ENCODE measurements at regions not wholly inside any gene's neighbourhood (a gene's known extent, or its start where the extent isn't known, plus 50 kb on each side); places are given as distances from the start of the nearest gene placed in this dataset.

DNA sequence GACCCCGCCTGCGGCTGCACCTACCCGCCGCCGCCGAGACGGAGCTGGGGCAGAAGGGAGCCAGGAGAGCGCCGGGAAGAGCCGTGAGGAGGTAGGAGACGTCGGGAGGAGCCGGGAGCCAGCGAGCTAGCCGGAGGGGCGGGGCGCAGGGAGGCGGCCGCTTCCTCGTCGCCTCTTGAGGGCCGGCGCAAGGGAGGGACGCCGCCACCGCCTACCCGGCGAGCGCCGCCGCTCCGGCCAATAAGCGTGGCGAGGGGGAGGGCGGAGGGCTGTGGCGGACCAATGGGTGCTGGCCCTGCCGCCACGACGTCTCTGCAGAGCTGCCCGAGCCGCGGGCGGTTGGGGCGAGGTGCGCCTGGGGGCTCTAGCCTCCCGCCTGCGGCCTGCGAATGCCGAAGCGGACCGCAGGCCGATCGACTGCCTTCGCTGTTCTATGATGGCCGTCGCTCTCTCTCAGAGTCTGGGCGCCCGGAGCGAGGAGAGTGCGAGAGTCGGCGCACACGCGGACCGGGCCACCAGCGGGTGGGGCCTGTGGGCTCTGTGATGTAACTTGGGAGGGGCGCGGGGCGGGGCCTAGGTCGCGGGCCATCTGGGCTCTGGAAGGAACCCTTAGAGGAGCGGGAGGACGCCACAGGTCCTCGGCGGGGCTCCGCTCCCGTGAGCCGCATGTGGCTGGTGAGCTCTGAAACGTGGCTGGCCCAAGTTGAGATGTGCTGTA, 72.7 kb upstream of the MAP4 start (continued):
- TF ChIP-seq EP300 (IDR thresholded peaks at IDR 0.05; ENCODE audit: borderline replicate concordance in 1 of 2, low read depth in 2 of 2, low read length in 2 of 2) = no peak
- TF ChIP-seq RAD21 (IDR thresholded peaks at IDR 0.05 in 1 of 2, conservative IDR thresholded peaks at IDR 0.05 in 1 of 2; ENCODE audit: low read depth in 2 of 2, low read length in 2 of 2) = peak; percentile 25 to 44; a peak in 3 of 4 replicates
- TF ChIP-seq, protein P1, sequence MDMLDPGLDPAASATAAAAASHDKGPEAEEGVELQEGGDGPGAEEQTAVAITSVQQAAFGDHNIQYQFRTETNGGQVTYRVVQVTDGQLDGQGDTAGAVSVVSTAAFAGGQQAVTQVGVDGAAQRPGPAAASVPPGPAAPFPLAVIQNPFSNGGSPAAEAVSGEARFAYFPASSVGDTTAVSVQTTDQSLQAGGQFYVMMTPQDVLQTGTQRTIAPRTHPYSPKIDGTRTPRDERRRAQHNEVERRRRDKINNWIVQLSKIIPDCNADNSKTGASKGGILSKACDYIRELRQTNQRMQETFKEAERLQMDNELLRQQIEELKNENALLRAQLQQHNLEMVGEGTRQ (IDR thresholded peaks at IDR 0.05; ENCODE audit: low read length) = no peak; the same call in 1 of the 2 replicates
- TF ChIP-seq, protein P2, sequence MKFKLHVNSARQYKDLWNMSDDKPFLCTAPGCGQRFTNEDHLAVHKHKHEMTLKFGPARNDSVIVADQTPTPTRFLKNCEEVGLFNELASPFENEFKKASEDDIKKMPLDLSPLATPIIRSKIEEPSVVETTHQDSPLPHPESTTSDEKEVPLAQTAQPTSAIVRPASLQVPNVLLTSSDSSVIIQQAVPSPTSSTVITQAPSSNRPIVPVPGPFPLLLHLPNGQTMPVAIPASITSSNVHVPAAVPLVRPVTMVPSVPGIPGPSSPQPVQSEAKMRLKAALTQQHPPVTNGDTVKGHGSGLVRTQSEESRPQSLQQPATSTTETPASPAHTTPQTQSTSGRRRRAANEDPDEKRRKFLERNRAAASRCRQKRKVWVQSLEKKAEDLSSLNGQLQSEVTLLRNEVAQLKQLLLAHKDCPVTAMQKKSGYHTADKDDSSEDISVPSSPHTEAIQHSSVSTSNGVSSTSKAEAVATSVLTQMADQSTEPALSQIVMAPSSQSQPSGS (IDR thresholded peaks at IDR 0.05; ENCODE audit: low read length) = peak; percentile 73
- TF ChIP-seq POLR2AphosphoS5 (IDR thresholded peaks at IDR 0.05; ENCODE audit: low read depth, low read length) = peak; percentile 91
- no peak for TF ChIP-seq HDAC6 (IDR thresholded peaks at IDR 0.05; ENCODE audit: low read depth, low read length)
- TF ChIP-seq PHF8 (conservative IDR thresholded peaks at IDR 0.05; ENCODE audit: low read depth, low read length) = peak; percentile 98
- TF ChIP-seq TEAD4 (IDR thresholded peaks at IDR 0.05; ENCODE audit: low read depth, low read length) = no peak
- no peak for TF ChIP-seq CTBP2 (IDR thresholded peaks at IDR 0.05; ENCODE audit: borderline replicate concordance, insufficient read depth, insufficient read length, low read length)
- peak; percentile 56 for TF ChIP-seq CEBPB (IDR thresholded peaks at IDR 0.05; ENCODE audit: low read depth, low read length)
- peak; percentile 34 for TF ChIP-seq KDM4A (IDR thresholded peaks at IDR 0.05; ENCODE audit: low read depth, low read length, severe bottlenecking)
- no peak for TF ChIP-seq JUN (IDR thresholded peaks at IDR 0.05; ENCODE audit: low read depth, low read length)
- TF ChIP-seq, protein P3, sequence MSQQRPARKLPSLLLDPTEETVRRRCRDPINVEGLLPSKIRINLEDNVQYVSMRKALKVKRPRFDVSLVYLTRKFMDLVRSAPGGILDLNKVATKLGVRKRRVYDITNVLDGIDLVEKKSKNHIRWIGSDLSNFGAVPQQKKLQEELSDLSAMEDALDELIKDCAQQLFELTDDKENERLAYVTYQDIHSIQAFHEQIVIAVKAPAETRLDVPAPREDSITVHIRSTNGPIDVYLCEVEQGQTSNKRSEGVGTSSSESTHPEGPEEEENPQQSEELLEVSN (IDR thresholded peaks at IDR 0.05) = peak; percentile 91
- no peak; the same call in 1 of the 2 replicates for TF ChIP-seq MAFK (IDR thresholded peaks at IDR 0.05; ENCODE audit: low read depth, low read length)
- TF ChIP-seq CHD2 (IDR thresholded peaks at IDR 0.05; ENCODE audit: low read length) = peak; percentile 69; the same call in 1 of the 2 replicates
- no peak for TF ChIP-seq GABPA (IDR thresholded peaks at IDR 0.05; ENCODE audit: borderline replicate concordance, insufficient read depth, low read length)
- no peak for TF ChIP-seq BRCA1 (IDR thresholded peaks at IDR 0.05; ENCODE audit: low read depth, low read length)
